SK-N-SH (cell line): ENCODE measurements at regions not wholly inside any gene's neighbourhood (a gene's known extent, or its start where the extent isn't known, plus 50 kb on each side); places are given as distances from the start of the nearest gene placed in this dataset.

Source experiments
- CTCF ChIA-PET: fragments of 300-600, 350-600 bp; formaldehyde crosslinking; extraction: SDS; loops from one replicate; lab custom pipeline; 2021; lab: Yijun Ruan, JAX
- POLR2A ChIA-PET: fragments of 350-600 bp; sonication (Branson Sonifier 250); formaldehyde crosslinking; extraction: SDS; loops from one replicate; lab custom pipeline; 2020; ENCODE audit warnings: antibody characterized with exemption, inconsistent platforms; lab: Yijun Ruan, JAX
- DNase-seq: peaks from one replicate; pipeline ENCODE4 v3.0.0; 2012
- H2AFZ ChIP-seq: fragments of 200-600 bp; sonication (generic); 2 replicates; pipeline ENCODE4 v1.8.1; 2016; ENCODE audit warnings: antibody characterized with exemption, mild to moderate bottlenecking, low read depth
- H3F3A ChIP-seq: fragments of 200-600 bp; sonication (generic); replicated peaks from 2 replicates; pipeline ENCODE3; 2016; ENCODE audit warnings: antibody characterized with exemption, mild to moderate bottlenecking; ENCODE audit not compliant: insufficient read depth
- H3K27ac ChIP-seq, 2 experiments: fragments of 200-500 bp in 1 of 2; fragments of 200-600 bp in 1 of 2; sonication (Bioruptor generic) in 1 of 2; sonication (generic), shearing (Covaris generic) in 1 of 2; 2 replicates each; pipeline versions ENCODE4 v1.5.1 to v1.6.1; 2014 to 2016; ENCODE audit warnings: low read depth in 2 of 2, inconsistent platforms in 1 of 2, low read length in 1 of 2, mild to moderate bottlenecking in 1 of 2, mixed read lengths in 1 of 2
- H3K27me3 ChIP-seq: fragments of 200-600 bp; sonication (generic), shearing (Covaris generic); 2 replicates; pipeline ENCODE4 v1.6.1; 2016; ENCODE audit warnings: mixed run types; ENCODE audit not compliant: insufficient read depth
- H3K36me3 ChIP-seq, 2 experiments: fragments of 200-500 bp in 1 of 2; fragments of 200-600 bp in 1 of 2; sonication (Bioruptor generic) in 1 of 2; sonication (generic) in 1 of 2; replicated peaks in 1 of 2; 2 replicates each; pipeline versions ENCODE3 to v1.5.1; 2014 to 2016; ENCODE audit warnings: low read length in 1 of 2, mild to moderate bottlenecking in 1 of 2; ENCODE audit not compliant: insufficient read depth in 2 of 2, control insufficient read depth in 1 of 2
- H3K4me1 ChIP-seq, 2 experiments: fragments of 200-500 bp in 1 of 2; fragments of 200-600 bp in 1 of 2; sonication (Bioruptor generic) in 1 of 2; sonication (generic), shearing (Covaris generic) in 1 of 2; 2 replicates each; pipeline versions ENCODE4 v1.5.1 to v1.6.1; 2014 to 2016; ENCODE audit warnings: low read depth in 1 of 2, low read length in 1 of 2, mixed run types in 1 of 2; ENCODE audit not compliant: insufficient read depth in 2 of 2, control insufficient read depth in 1 of 2
- H3K4me2 ChIP-seq: fragments of 200-600 bp; sonication (generic), shearing (Covaris generic); 2 replicates; pipeline ENCODE4 v1.6.1; 2017; ENCODE audit warnings: mixed run types
- H3K4me3 ChIP-seq, 2 experiments: fragments of 200-500 bp in 1 of 2; fragments of 200-600 bp in 1 of 2; sonication (Bioruptor generic) in 1 of 2; sonication (generic), shearing (Covaris generic) in 1 of 2; 2 replicates each; pipeline versions ENCODE4 v1.5.1 to v1.8.1; 2014 to 2016; ENCODE audit warnings: low read depth in 2 of 2, inconsistent platforms in 1 of 2, low read length in 1 of 2, mild to moderate bottlenecking in 1 of 2, mixed read lengths in 1 of 2, moderate library complexity in 1 of 2
- H3K79me2 ChIP-seq: fragments of 200-600 bp; sonication (generic); 2 replicates; pipeline ENCODE4 v1.8.1; 2017; ENCODE audit warnings: mild to moderate bottlenecking; ENCODE audit not compliant: insufficient read depth
- H3K9ac ChIP-seq: fragments of 200-600 bp; sonication (generic); 2 replicates; pipeline ENCODE4 v1.6.1; 2017; ENCODE audit warnings: mixed run types
- H3K9me2 ChIP-seq: fragments of 200-600 bp; sonication (generic); 2 replicates; pipeline ENCODE4 v1.6.1; 2017; ENCODE audit warnings: mixed run types
- H3K9me3 ChIP-seq: fragments of 200-600 bp; sonication (generic); 2 replicates; pipeline ENCODE4 v1.6.1; 2017; ENCODE audit warnings: mixed run types, mild to moderate bottlenecking, moderate library complexity
- H4K20me1 ChIP-seq: fragments of 200-600 bp; sonication (generic); 2 replicates; pipeline ENCODE4 v1.6.1; 2017; ENCODE audit warnings: mild to moderate bottlenecking, mixed run types; ENCODE audit not compliant: insufficient read depth
- EP300 ChIP-seq, 2 experiments: IDR thresholded peaks; 2 replicates each; pipeline versions ENCODE4 v1.4.0 to v1.6.1; 2012; ENCODE audit warnings: borderline replicate concordance in 1 of 2, low read depth in 1 of 2, low read length in 1 of 2
- EZH2phosphoT487 ChIP-seq: fragments of 200-600 bp; sonication (generic); IDR thresholded peaks from 2 replicates; pipeline ENCODE4 v1.6.1; 2017; ENCODE audit warnings: low read depth, mixed run types, mild to moderate bottlenecking, antibody characterized with exemption, moderate library complexity, borderline replicate concordance
- FOSL2 ChIP-seq: IDR thresholded peaks from 2 replicates; pipeline ENCODE4 v1.4.0; 2012; ENCODE audit warnings: low read depth, mild to moderate bottlenecking, moderate library complexity, borderline replicate concordance
- FOXJ3 ChIP-seq: sonication (generic); formaldehyde crosslinking; IDR thresholded peaks from 2 replicates; pipeline ENCODE4 v1.5.1; 2020; ENCODE audit warnings: mild to moderate bottlenecking, missing genetic modification reagents
- FOXM1 ChIP-seq: IDR thresholded peaks from 2 replicates; pipeline ENCODE4 v1.4.0; 2012; ENCODE audit warnings: low read depth, mild to moderate bottlenecking
- IRF3 ChIP-seq: fragments of 150-350 bp; IDR thresholded peaks from 2 replicates; pipeline ENCODE4 v1.6.1; 2016; ENCODE audit warnings: mild to moderate bottlenecking, low read depth, low read length
- JUND ChIP-seq: IDR thresholded peaks from 2 replicates; pipeline ENCODE4 v1.4.0; 2012
- MEF2A ChIP-seq: IDR thresholded peaks from 2 replicates; pipeline ENCODE4 v1.4.0; 2012; ENCODE audit warnings: low read depth, borderline replicate concordance
- MXI1 ChIP-seq: IDR thresholded peaks from 2 replicates; pipeline ENCODE4 v1.6.1; 2012; ENCODE audit warnings: mild to moderate bottlenecking, low read depth, low read length, improper control_type of control experiment
- NFIC ChIP-seq: IDR thresholded peaks from 2 replicates; pipeline ENCODE4 v1.4.0; 2012; ENCODE audit warnings: borderline replicate concordance
- NRF1 ChIP-seq: IDR thresholded peaks from 2 replicates; pipeline ENCODE4 v1.6.1; 2012; ENCODE audit warnings: low read depth, mild to moderate bottlenecking, low read length
- POLR2AphosphoS5 ChIP-seq: IDR thresholded peaks from 2 replicates; pipeline ENCODE4 v1.6.1; 2012; ENCODE audit warnings: low read depth, low read length
- REST ChIP-seq: IDR thresholded peaks from 2 replicates; pipeline ENCODE4 v1.6.1; 2012; ENCODE audit warnings: mild to moderate bottlenecking, low read depth, low read length, moderate library complexity
- RFX5 ChIP-seq: IDR thresholded peaks from 2 replicates; pipeline ENCODE4 v1.6.1; 2012; ENCODE audit warnings: mild to moderate bottlenecking, improper control_type of control experiment, low read length
- RXRA ChIP-seq: IDR thresholded peaks from 2 replicates; pipeline ENCODE4 v1.4.0; 2012; ENCODE audit warnings: low read depth, mild to moderate bottlenecking, borderline replicate concordance
- SIN3A ChIP-seq: IDR thresholded peaks from 2 replicates; pipeline ENCODE4 v1.6.1; 2012; ENCODE audit warnings: low read depth, mild to moderate bottlenecking, low read length, moderate library complexity, borderline replicate concordance
- TAF1 ChIP-seq: IDR thresholded peaks from 2 replicates; pipeline ENCODE4 v1.6.1; 2012; ENCODE audit warnings: low read depth, mild to moderate bottlenecking, low read length, moderate library complexity, borderline replicate concordance
- TCF12 ChIP-seq: IDR thresholded peaks from 2 replicates; pipeline ENCODE4 v1.4.0; 2012
- TEAD4 ChIP-seq: IDR thresholded peaks from 2 replicates; pipeline ENCODE4 v1.4.0; 2012; ENCODE audit warnings: mild to moderate bottlenecking, borderline replicate concordance; ENCODE audit not compliant: insufficient read depth
- USF2 ChIP-seq: fragments of 150-350 bp; IDR thresholded peaks from 2 replicates; pipeline ENCODE4 v1.6.1; 2017; ENCODE audit warnings: antibody characterized with exemption, low read length, low read depth, borderline replicate concordance
- WGBS: methylation state at CpG from one replicate; pipeline ENCODE4 v1.1.6; 2017; ENCODE audit warnings: low lambda C conversion rate; 5-methylcytosine and 5-hydroxymethylcytosine counted together
- TF ChIP-seq, protein P1 (sequence below): IDR thresholded peaks from 2 replicates; pipeline ENCODE4; 2012

DNA sequence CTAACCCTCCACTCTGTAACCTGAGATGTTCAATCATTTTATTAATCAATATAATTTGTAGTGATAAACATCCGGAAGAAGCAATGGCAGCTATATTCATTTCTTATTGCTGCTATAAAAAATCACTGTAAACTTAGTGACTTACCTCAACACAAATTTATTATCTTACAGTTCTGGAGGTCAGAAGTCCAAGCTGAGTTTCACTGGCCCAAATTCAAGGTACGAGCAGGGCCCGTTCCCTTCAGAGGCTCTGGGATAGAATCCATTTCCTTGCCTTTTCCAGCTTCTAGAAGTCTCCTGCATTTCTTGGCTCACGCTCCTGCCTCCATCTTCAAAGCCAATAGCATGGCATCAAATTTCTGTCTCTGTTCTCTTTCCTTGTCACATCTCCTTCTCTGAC lies 279.5 kb upstream of the SP8 start:
- H3K9me2 ChIP-seq, result no peaks in the 10 kb centered on the region
- ChIA-PET CTCF (interaction anchor here (0.9 kb wide), 1 partner anchor 10 kb away, joined by 3 read pairs; no protein-coding TSS in a partner anchor), POLR2A (no interaction called here)
- TF ChIP-seq MXI1 (no peak), USF2 (no peak), MEF2A (no peak), JUND (no peak), TEAD4 (no peak), FOSL2 (no peak), RFX5 (no peak)
- H3F3A ChIP-seq, result no peaks in the 10 kb centered on the region
- H4K20me1 ChIP-seq, result no peaks in the 10 kb centered on the region
- no peak overlapping the region for H3K4me3 ChIP-seq
- no peaks in the 10 kb centered on the region for H3K9me3 ChIP-seq
- H3K9ac ChIP-seq, result no peak overlapping the region
- no peaks in the 10 kb centered on the region for H3K36me3 ChIP-seq
- DNase-seq, result no peak
- WGBS, result 2% methylated on average over 4 of the region's 4 CpGs
- no peaks in the 10 kb centered on the region for H3K79me2 ChIP-seq
- no peak overlapping the region for H3K4me2 ChIP-seq
- H3K27me3 ChIP-seq, result no peaks in the 10 kb centered on the region
- H3K27ac ChIP-seq, result no peak overlapping the region
- no peak overlapping the region for H2AFZ ChIP-seq
- H3K4me1 ChIP-seq, result no peaks in the 10 kb centered on the region

DNA sequence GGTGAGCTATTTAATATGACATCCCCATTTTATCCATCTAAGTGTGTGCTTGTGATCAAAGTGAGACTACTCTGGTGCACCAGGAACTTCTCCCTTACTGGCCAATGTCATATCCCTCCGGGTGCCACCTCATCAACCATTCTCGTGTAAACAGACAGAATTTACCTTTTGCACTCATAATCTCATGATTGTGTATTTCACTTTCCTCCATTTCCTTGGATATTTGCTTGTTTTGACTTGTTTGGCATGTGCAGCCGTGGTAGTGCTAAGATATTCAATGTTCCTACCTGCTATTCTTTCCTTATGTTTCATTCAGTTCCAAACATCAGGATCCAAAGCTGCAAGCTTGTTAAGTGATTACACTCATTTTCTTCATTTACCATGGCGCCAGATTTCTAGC lies 280.5 kb upstream of the SP8 start:
- WGBS, result 2% methylated on average over 4 of the region's 4 CpGs
- CTCF ChIA-PET, result interaction anchor here (1.4 kb wide), 1 partner anchor 10 kb away, joined by 4 read pairs; no protein-coding TSS in a partner anchor
- no peaks in the 10 kb centered on the region for H3K79me2 ChIP-seq
- H3K4me2 ChIP-seq, result no peak overlapping the region
- H3K9ac ChIP-seq, result no peak overlapping the region
- no peak overlapping the region for H3K27ac ChIP-seq
- no peak overlapping the region for H2AFZ ChIP-seq
- POLR2A ChIA-PET, result no interaction called here
- H4K20me1 ChIP-seq, result no peaks in the 10 kb centered on the region
- H3K36me3 ChIP-seq, result no peaks in the 10 kb centered on the region
- DNase-seq, result no peak
- H3K27me3 ChIP-seq, result no peaks in the 10 kb centered on the region
- no peaks in the 10 kb centered on the region for H3F3A ChIP-seq
- no peaks in the 10 kb centered on the region for H3K9me2 ChIP-seq
- no peak overlapping the region for H3K4me3 ChIP-seq
- H3K9me3 ChIP-seq, result no peaks in the 10 kb centered on the region
- TF ChIP-seq EZH2phosphoT487, result no peak
- no peak for TF ChIP-seq RXRA
- no peak for TF ChIP-seq JUND
- TF ChIP-seq MXI1, result no peak
- TF ChIP-seq SIN3A, result no peak
- no peak for TF ChIP-seq FOXM1
- TF ChIP-seq TAF1, result no peak
- no peak for TF ChIP-seq TCF12
- TF ChIP-seq EP300 (IDR thresholded peaks at IDR 0.05; ENCODE audit: borderline replicate concordance in 1 of 2, low read depth in 1 of 2, low read length in 1 of 2), result no peak
- TF ChIP-seq, protein P1, sequence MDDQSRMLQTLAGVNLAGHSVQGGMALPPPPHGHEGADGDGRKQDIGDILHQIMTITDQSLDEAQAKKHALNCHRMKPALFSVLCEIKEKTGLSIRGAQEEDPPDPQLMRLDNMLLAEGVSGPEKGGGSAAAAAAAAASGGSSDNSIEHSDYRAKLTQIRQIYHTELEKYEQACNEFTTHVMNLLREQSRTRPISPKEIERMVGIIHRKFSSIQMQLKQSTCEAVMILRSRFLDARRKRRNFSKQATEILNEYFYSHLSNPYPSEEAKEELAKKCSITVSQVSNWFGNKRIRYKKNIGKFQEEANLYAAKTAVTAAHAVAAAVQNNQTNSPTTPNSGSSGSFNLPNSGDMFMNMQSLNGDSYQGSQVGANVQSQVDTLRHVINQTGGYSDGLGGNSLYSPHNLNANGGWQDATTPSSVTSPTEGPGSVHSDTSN, result no peak
- TF ChIP-seq USF2, result no peak
- TF ChIP-seq POLR2AphosphoS5, result no peak
- TF ChIP-seq FOXJ3 (CRISPR knock-in tag), result no peak
- TF ChIP-seq REST, result no peak
- no peak for TF ChIP-seq NRF1
- no peak for TF ChIP-seq NFIC
- TF ChIP-seq TEAD4, result no peak
- TF ChIP-seq IRF3, result no peak
- no peaks in the 10 kb centered on the region for H3K4me1 ChIP-seq
